Calu3 (cell line): ENCODE measurements at regions not wholly inside any gene's neighbourhood (a gene's known extent, or its start where the extent isn't known, plus 50 kb on each side); places are given as distances from the start of the nearest gene placed in this dataset.

ENCODE experiments used
- BruUV-seq: library from RNA; stranded (reverse); fragments of 400-500 nt; replicated peaks from 2 replicates; lab custom pipeline; 2021; lab: Mats Ljungman, UMichigan
- CTCF ChIA-PET: fragments of 300-600 bp; sonication (Branson Sonifier 250); formaldehyde crosslinking; loops from one replicate; lab custom pipeline; 2022; ENCODE audit warnings: antibody characterized with exemption; lab: Charles Lee
- DNase-seq: peaks from one replicate; pipeline ENCODE4 v3.0.0; 2022
- H3K27ac Mint-ChIP-seq: one replicate; pipeline ENCODE4 v1.8.0; 2022; ENCODE audit warnings: mixed read lengths; ENCODE audit not compliant: unreplicated experiment
- H3K27me3 Mint-ChIP-seq: one replicate; pipeline ENCODE4 v1.8.0; 2022; ENCODE audit warnings: mixed read lengths; ENCODE audit not compliant: unreplicated experiment
- H3K36me3 Mint-ChIP-seq: one replicate; pipeline ENCODE4 v1.8.0; 2022; ENCODE audit warnings: mild to moderate bottlenecking, moderate library complexity, mixed read lengths; ENCODE audit not compliant: insufficient read depth, unreplicated experiment
- H3K4me1 Mint-ChIP-seq: one replicate; pipeline ENCODE4 v1.8.0; 2022; ENCODE audit warnings: mild to moderate bottlenecking, low read depth, mixed read lengths; ENCODE audit not compliant: unreplicated experiment
- H3K4me3 Mint-ChIP-seq: one replicate; pipeline ENCODE4 v1.8.0; 2022; ENCODE audit warnings: mild to moderate bottlenecking, low read depth, moderate library complexity, mixed read lengths; ENCODE audit not compliant: unreplicated experiment
- H3K9me3 Mint-ChIP-seq: one replicate; pipeline ENCODE4 v1.8.0; 2022; ENCODE audit warnings: low read depth, mixed read lengths; ENCODE audit not compliant: unreplicated experiment
- intact Hi-C: fragments of 100-400 bp; cut with micrococcal nuclease; formaldehyde crosslinking; loops from one replicate; pipeline ENCODE4 v1.10.0; 2022; ENCODE audit not compliant: unreplicated experiment
- TF ChIP-seq, protein P1 (sequence below): fragments of 200-600 bp; IDR thresholded peaks from one replicate; pipeline ENCODE4 v1.8.0; 2022; ENCODE audit warnings: antibody characterized with exemption; ENCODE audit not compliant: unreplicated experiment

DNA sequence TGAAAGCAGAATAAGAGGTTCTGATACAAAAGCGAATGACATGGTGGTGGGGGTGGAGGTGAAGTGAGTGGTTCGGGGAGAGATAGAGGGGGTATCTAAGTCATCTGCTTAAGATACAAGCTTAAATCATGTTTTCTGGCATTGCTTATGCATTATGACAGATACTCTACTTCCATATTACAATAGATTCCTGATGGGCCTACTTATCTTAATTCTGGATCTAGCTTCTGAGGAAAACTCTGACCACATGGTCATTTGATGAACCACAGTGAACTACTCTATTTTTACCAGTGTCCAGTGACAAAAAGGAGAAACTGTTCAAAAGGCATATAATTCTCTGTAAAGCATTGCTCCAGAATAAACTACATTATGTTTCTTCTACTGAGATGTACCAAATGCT lies 673.7 kb upstream of the CCDC54 start:
- H3K4me1 Mint-ChIP-seq = no peaks in the 10 kb centered on the region
- no peak overlapping the region for H3K27ac Mint-ChIP-seq
- no TSS peak for BruUV-seq
- no peak for DNase-seq
- CTCF ChIA-PET = interaction anchor here (0.7 kb wide), 1 partner anchor 10 kb away, joined by 15 read pairs; no protein-coding TSS in a partner anchor
- H3K36me3 Mint-ChIP-seq = no peaks in the 10 kb centered on the region
- no peak overlapping the region for H3K4me3 Mint-ChIP-seq
- TF ChIP-seq, protein P1, sequence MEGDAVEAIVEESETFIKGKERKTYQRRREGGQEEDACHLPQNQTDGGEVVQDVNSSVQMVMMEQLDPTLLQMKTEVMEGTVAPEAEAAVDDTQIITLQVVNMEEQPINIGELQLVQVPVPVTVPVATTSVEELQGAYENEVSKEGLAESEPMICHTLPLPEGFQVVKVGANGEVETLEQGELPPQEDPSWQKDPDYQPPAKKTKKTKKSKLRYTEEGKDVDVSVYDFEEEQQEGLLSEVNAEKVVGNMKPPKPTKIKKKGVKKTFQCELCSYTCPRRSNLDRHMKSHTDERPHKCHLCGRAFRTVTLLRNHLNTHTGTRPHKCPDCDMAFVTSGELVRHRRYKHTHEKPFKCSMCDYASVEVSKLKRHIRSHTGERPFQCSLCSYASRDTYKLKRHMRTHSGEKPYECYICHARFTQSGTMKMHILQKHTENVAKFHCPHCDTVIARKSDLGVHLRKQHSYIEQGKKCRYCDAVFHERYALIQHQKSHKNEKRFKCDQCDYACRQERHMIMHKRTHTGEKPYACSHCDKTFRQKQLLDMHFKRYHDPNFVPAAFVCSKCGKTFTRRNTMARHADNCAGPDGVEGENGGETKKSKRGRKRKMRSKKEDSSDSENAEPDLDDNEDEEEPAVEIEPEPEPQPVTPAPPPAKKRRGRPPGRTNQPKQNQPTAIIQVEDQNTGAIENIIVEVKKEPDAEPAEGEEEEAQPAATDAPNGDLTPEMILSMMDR = no peak
- intact Hi-C loops = no loop called here
- H3K27me3 Mint-ChIP-seq = no peaks in the 10 kb centered on the region
- no peaks in the 10 kb centered on the region for H3K9me3 Mint-ChIP-seq

DNA sequence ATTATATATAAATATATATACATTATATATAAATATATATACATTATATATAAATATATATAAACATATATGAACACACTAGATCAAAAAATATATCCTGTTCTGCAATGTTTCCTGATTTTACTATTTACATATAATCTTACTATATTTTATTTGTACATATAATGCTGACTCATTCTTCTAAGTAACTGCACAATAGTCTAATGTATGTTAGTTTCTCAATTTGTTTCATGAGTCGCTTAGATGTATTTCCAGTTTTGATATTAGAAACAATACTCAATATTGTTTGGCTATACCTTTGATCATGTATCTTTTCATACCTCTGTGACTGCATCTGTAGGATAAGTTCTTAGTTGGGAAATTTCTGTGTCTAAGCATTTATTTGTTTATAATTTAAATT lies 669.9 kb upstream of the CCDC54 start:
- Mint-ChIP-seq H3K27me3 (no peaks in the 10 kb centered on the region), H3K4me1 (peaks cover 9% of the 10 kb centered on the region), H3K9me3 (no peaks in the 10 kb centered on the region), H3K36me3 (no peaks in the 10 kb centered on the region), H3K4me3 (no peak overlapping the region), H3K27ac (no peak overlapping the region)
- TF ChIP-seq, protein P1 = no peak
- no peak for DNase-seq
- CTCF ChIA-PET = no interaction called here
- intact Hi-C loops = no loop called here
- BruUV-seq = no TSS peak

DNA sequence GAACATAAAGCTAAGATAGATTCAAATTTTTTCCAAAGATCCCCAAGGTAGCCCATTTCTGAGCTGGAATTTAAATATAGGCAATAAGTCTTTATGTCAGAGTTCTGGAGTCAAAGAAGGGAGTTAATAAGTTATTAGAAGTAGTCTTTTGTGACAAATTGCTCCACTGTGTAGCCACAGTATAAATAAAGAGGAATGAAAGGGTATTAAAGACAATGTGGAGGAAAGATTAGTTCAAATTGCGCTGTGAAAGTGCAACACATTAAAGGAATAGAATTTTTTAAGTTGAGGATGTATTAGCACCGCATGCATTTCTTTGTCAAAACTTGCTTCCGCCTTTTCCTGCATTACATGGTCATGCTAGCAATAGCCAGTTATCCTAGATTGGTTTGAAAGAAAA lies 666.6 kb upstream of the CCDC54 start:
- intact Hi-C loops = no loop called here
- no peak overlapping the region for H3K4me3 Mint-ChIP-seq

DNA sequence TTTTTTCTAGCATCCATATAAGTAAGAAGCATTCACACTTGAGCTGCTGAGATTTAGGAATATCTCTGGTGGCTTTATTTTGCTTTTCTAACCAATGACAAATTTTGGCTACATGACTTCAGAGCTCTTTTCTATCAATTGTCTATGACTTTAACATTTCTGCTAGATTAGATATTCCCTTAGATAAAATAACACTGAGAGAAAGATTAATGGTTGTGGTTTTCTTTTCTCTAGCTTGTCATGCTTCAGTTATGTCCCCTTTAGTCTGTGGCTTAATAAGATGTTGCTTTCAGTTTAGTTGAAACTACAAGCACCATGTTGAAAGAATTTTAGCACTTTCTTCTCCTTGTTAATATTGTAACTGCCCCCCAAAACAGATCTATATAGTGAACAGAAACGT lies 665.6 kb upstream of the CCDC54 start:
- no peak for DNase-seq
- no TSS peak for BruUV-seq
- H3K36me3 Mint-ChIP-seq = no peaks in the 10 kb centered on the region

More for the DNA sequence above, 666.6 kb upstream of the CCDC54 start:
- DNase-seq = no peak
- no peaks in the 10 kb centered on the region for H3K27me3 Mint-ChIP-seq
- H3K27ac Mint-ChIP-seq = no peak overlapping the region
- no TSS peak for BruUV-seq
- TF ChIP-seq, protein P1 = no peak
- CTCF ChIA-PET = no interaction called here
- peaks cover 9% of the 10 kb centered on the region for H3K4me1 Mint-ChIP-seq
- H3K9me3 Mint-ChIP-seq = peaks cover 7% of the 10 kb centered on the region
- H3K36me3 Mint-ChIP-seq = no peaks in the 10 kb centered on the region

More for the DNA sequence above, 665.6 kb upstream of the CCDC54 start:
- no peak overlapping the region for H3K4me3 Mint-ChIP-seq
- TF ChIP-seq, protein P1 = no peak
- H3K9me3 Mint-ChIP-seq = peaks cover 8% of the 10 kb centered on the region
- no peak overlapping the region for H3K27ac Mint-ChIP-seq
- H3K4me1 Mint-ChIP-seq = peaks cover 9% of the 10 kb centered on the region
- H3K27me3 Mint-ChIP-seq = no peaks in the 10 kb centered on the region
- CTCF ChIA-PET = interaction anchor here (0.6 kb wide), 1 partner anchor 533 kb away, joined by 5 read pairs; no protein-coding TSS in a partner anchor
- intact Hi-C loops = no loop called here
